Tibial nerve (tissue), 3 donors: ENCODE measurements at regions not wholly inside any gene's neighbourhood (a gene's known extent, or its start where the extent isn't known, plus 50 kb on each side); places are given as distances from the start of the nearest gene placed in this dataset.

Experiments
- POLR2A ChIP-seq, 2 donors: fragments of 450-650 bp; IDR thresholded peaks; one replicate each; pipeline ENCODE4 v1.6.1; 2017; ENCODE audit warnings: antibody characterized with exemption in 2 of 2, mild to moderate bottlenecking in 2 of 2, moderate library complexity in 2 of 2
- TF ChIP-seq, protein P1 (sequence below), 5 experiments: fragments of 200-600 bp in 3 of 5; fragments of 450-650 bp in 2 of 5; sonication (generic) in 3 of 5; IDR thresholded peaks; one replicate each; pipeline ENCODE4 v1.5.1; 2016 to 2019; ENCODE audit warnings: antibody characterized with exemption in 5 of 5, mild to moderate bottlenecking in 3 of 5, moderate library complexity in 2 of 5

DNA sequence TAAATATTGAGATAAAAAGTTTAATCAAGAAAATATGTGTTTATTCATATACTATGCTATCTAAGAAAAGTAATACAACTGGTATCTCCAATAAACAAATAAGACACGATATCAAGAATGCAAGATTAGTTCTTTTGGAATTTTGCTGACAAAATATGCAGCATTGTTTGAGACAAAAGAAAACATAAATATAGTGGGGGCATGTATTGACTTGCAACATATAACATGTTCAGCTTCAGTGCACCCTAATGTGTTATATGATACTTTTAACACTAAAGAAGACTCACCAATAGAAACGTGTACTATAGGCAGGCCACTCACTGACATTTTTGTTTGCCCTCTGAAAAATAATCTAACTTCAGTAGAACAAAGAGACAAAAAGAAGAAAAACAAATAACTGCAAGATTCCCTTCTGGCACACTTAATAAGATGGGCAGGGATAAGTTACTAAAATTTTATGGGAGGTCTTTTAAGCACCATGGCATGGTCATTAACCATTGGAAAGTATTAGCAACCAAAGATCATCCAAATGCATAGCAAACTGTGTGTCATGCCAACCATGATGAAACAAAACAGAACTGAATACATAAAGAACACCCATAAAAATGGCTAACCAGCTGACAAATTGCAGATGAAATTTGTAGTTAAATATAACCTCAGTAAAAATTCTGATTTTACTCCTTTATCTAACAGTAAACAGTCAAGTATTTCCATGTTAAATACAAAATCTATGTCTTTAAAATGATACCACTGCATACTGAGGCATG lies 447.9 kb upstream of the FAM241A start:
- TF ChIP-seq, protein P1, sequence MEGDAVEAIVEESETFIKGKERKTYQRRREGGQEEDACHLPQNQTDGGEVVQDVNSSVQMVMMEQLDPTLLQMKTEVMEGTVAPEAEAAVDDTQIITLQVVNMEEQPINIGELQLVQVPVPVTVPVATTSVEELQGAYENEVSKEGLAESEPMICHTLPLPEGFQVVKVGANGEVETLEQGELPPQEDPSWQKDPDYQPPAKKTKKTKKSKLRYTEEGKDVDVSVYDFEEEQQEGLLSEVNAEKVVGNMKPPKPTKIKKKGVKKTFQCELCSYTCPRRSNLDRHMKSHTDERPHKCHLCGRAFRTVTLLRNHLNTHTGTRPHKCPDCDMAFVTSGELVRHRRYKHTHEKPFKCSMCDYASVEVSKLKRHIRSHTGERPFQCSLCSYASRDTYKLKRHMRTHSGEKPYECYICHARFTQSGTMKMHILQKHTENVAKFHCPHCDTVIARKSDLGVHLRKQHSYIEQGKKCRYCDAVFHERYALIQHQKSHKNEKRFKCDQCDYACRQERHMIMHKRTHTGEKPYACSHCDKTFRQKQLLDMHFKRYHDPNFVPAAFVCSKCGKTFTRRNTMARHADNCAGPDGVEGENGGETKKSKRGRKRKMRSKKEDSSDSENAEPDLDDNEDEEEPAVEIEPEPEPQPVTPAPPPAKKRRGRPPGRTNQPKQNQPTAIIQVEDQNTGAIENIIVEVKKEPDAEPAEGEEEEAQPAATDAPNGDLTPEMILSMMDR (IDR thresholded peaks at IDR 0.05): no peak
- no peak for TF ChIP-seq POLR2A (IDR thresholded peaks at IDR 0.05)
